ENCODE measurements at regions not wholly inside any gene's neighbourhood (a gene's known extent, or its start where the extent isn't known, plus 50 kb on each side); places are given as distances from the start of the nearest gene placed in this dataset.

DNA sequence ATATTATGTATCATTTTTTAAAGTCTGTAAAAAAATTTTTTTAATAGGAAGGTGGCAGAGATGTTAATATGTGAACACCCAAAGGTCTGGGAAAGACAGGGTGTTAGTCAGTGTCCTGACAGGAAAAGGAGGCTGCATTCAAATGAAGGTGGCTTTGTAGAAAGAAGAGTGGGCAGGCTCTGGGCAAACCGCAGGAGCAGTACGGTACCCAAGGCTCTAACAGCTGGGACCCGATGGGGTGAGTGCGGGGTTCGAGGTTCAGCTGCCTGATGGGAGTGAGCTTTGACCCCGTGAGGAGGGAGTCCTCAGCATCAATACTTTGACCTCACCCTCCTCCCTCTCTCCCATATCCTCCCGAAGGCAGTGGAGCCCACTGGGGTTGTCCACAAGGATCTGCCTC, 142.5 kb downstream of the C11orf91 start:
- Mint-ChIP-seq H3K36me3 (ENCODE audit: insufficient read depth, unreplicated experiment) (no peaks in the 10 kb centered on the region), H3K9me3 (ENCODE audit: low read depth, unreplicated experiment) (no peaks in the 10 kb centered on the region)
- intact Hi-C loops (cut with micrococcal nuclease; ENCODE audit: unreplicated experiment), result no loop called here

DNA sequence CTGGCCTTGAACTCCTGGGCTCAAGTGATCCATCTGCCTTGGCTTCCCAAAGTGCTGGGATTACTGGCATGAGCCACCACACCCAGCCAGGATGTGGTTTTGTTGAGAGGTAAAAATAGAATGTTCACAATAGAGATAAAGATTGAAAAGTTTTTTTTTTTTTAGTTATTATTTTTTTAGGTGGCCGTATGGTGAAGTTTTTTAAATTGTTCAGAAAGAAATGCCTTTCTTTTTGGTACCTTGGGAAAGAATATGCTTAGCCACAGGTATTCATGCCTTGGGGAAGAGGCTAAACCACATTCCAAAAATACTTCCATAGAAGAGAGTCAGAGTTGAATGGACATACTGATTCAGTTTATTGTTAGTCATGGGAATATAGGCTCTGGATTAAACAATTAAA, 143.4 kb downstream of the C11orf91 start:
- peaks cover 7% of the 10 kb centered on the region for H3K4me1 Mint-ChIP-seq (ENCODE audit: low read depth, unreplicated experiment)
- DNase-seq, result no peak
- no peaks in the 10 kb centered on the region for H3K36me3 Mint-ChIP-seq (ENCODE audit: insufficient read depth, unreplicated experiment)
- no peak overlapping the region for H3K27ac Mint-ChIP-seq (ENCODE audit: unreplicated experiment)
- H3K9me3 Mint-ChIP-seq (ENCODE audit: low read depth, unreplicated experiment), result no peaks in the 10 kb centered on the region
- TF ChIP-seq, protein P1, sequence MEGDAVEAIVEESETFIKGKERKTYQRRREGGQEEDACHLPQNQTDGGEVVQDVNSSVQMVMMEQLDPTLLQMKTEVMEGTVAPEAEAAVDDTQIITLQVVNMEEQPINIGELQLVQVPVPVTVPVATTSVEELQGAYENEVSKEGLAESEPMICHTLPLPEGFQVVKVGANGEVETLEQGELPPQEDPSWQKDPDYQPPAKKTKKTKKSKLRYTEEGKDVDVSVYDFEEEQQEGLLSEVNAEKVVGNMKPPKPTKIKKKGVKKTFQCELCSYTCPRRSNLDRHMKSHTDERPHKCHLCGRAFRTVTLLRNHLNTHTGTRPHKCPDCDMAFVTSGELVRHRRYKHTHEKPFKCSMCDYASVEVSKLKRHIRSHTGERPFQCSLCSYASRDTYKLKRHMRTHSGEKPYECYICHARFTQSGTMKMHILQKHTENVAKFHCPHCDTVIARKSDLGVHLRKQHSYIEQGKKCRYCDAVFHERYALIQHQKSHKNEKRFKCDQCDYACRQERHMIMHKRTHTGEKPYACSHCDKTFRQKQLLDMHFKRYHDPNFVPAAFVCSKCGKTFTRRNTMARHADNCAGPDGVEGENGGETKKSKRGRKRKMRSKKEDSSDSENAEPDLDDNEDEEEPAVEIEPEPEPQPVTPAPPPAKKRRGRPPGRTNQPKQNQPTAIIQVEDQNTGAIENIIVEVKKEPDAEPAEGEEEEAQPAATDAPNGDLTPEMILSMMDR (IDR thresholded peaks at IDR 0.05; ENCODE audit: unreplicated experiment), result no peak
- H3K27me3 Mint-ChIP-seq (ENCODE audit: unreplicated experiment), result no peaks in the 10 kb centered on the region
- CTCF ChIA-PET, result no interaction called here
- H3K4me3 Mint-ChIP-seq (ENCODE audit: low read depth, unreplicated experiment), result no peak overlapping the region
- intact Hi-C loops (cut with micrococcal nuclease; ENCODE audit: unreplicated experiment), result no loop called here
- BruUV-seq (replicated peaks), result no TSS peak

More for the DNA sequence above, 142.5 kb downstream of the C11orf91 start:
- no peak overlapping the region for H3K27ac Mint-ChIP-seq (ENCODE audit: unreplicated experiment)
- H3K4me1 Mint-ChIP-seq (ENCODE audit: low read depth, unreplicated experiment), result peaks cover 7% of the 10 kb centered on the region
- no peaks in the 10 kb centered on the region for H3K27me3 Mint-ChIP-seq (ENCODE audit: unreplicated experiment)
- CTCF ChIA-PET, result no interaction called here
- DNase-seq, result no peak
- H3K4me3 Mint-ChIP-seq (ENCODE audit: low read depth, unreplicated experiment), result no peak overlapping the region
- TF ChIP-seq, protein P1 (IDR thresholded peaks at IDR 0.05; ENCODE audit: unreplicated experiment), result no peak
- BruUV-seq (replicated peaks), result no TSS peak

DNA sequence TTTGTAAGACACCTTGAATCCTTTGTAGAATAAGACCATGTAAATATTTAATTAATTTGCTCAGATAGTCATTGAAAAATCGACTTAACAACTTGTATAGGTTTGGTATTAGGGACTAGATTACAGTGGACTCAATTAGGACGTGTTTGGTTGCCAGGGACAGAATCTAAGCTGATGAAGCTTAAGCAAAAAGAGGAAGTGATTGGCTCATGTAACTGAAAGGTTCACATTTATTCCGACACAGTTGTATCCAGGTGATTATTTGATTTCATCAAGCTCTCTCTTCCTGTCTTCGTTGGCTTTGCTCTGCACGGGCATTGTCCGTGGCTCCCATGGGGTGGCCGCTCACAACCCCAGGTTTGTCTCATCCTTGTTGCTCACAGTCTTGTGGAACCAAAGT, 146.4 kb downstream of the C11orf91 start:
- Mint-ChIP-seq H3K27me3 (ENCODE audit: unreplicated experiment) (no peaks in the 10 kb centered on the region), H3K27ac (ENCODE audit: unreplicated experiment) (no peak overlapping the region), H3K4me3 (ENCODE audit: low read depth, unreplicated experiment) (no peak overlapping the region), H3K4me1 (ENCODE audit: low read depth, unreplicated experiment) (peaks cover 7% of the 10 kb centered on the region), H3K9me3 (ENCODE audit: low read depth, unreplicated experiment) (no peaks in the 10 kb centered on the region), H3K36me3 (ENCODE audit: insufficient read depth, unreplicated experiment) (no peaks in the 10 kb centered on the region)
- BruUV-seq (replicated peaks), result no TSS peak
- intact Hi-C loops (cut with micrococcal nuclease; ENCODE audit: unreplicated experiment), result no loop called here
- CTCF ChIA-PET, result no interaction called here
- DNase-seq, result no peak
- TF ChIP-seq, protein P1 (IDR thresholded peaks at IDR 0.05; ENCODE audit: unreplicated experiment), result no peak

DNA sequence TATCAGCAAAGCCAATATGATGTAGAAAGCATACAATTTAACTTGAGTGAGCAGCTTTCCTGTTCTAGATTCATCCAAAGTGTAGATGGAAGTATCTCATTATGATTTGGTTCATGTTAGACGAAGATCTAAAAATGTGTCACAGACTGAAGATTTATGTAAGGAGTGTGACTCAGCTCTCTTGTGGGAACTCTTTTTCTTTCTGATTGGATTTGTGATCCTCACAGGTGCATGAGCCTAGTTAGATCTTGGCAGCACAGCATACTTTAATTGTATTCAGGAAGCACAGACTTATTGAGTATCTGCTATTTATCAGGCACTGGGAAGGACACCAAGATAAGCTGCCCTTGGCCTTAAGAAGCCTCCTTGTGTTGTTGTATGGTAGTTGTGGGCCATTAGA, 147.1 kb downstream of the C11orf91 start:
- DNase-seq, result no peak
- Mint-ChIP-seq H3K4me1 (ENCODE audit: low read depth, unreplicated experiment) (peaks cover 7% of the 10 kb centered on the region), H3K27ac (ENCODE audit: unreplicated experiment) (no peak overlapping the region), H3K36me3 (ENCODE audit: insufficient read depth, unreplicated experiment) (no peaks in the 10 kb centered on the region), H3K9me3 (ENCODE audit: low read depth, unreplicated experiment) (no peaks in the 10 kb centered on the region), H3K27me3 (ENCODE audit: unreplicated experiment) (no peaks in the 10 kb centered on the region), H3K4me3 (ENCODE audit: low read depth, unreplicated experiment) (no peak overlapping the region)
- TF ChIP-seq, protein P1 (IDR thresholded peaks at IDR 0.05; ENCODE audit: unreplicated experiment), result no peak
- no TSS peak for BruUV-seq (replicated peaks)
- CTCF ChIA-PET, result no interaction called here
- intact Hi-C loops (cut with micrococcal nuclease; ENCODE audit: unreplicated experiment), result no loop called here

DNA sequence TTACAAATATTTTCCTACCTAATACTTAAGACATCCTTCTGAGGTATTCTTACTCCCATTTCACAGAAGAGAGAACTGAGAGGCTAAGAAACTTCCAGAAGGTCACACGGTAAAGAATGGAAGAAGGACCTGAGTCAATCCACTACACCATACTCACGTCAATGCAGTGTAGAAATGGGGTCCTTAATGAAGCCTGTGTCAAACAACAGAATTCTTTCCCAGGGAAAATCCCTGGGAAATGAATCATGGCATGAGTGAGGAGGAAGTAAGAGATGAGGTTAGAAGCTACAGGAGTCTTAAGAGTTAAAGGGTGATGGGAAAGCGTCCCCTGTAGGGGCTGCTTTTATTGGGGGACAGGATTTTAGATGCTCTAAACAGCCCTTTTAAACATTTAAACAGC, 147.9 kb downstream of the C11orf91 start:
- DNase-seq, result no peak
- H3K27ac Mint-ChIP-seq (ENCODE audit: unreplicated experiment), result no peak overlapping the region
- no peaks in the 10 kb centered on the region for H3K9me3 Mint-ChIP-seq (ENCODE audit: low read depth, unreplicated experiment)
- H3K4me1 Mint-ChIP-seq (ENCODE audit: low read depth, unreplicated experiment), result peaks cover 6% of the 10 kb centered on the region
- TF ChIP-seq, protein P1 (IDR thresholded peaks at IDR 0.05; ENCODE audit: unreplicated experiment), result no peak
- H3K4me3 Mint-ChIP-seq (ENCODE audit: low read depth, unreplicated experiment), result no peak overlapping the region
- H3K36me3 Mint-ChIP-seq (ENCODE audit: insufficient read depth, unreplicated experiment), result no peaks in the 10 kb centered on the region
- intact Hi-C loops (cut with micrococcal nuclease; ENCODE audit: unreplicated experiment), result no loop called here
- no peaks in the 10 kb centered on the region for H3K27me3 Mint-ChIP-seq (ENCODE audit: unreplicated experiment)
- CTCF ChIA-PET, result no interaction called here
- BruUV-seq (replicated peaks), result no TSS peak

Data from Calu3 (cell line).